PC-9 (cell line): ENCODE measurements at regions not wholly inside any gene's neighbourhood (a gene's known extent, or its start where the extent isn't known, plus 50 kb on each side); places are given as distances from the start of the nearest gene placed in this dataset.

ENCODE experiments used
- EZH2 ChIP-seq: fragments of 200-600 bp; sonication (generic); IDR thresholded peaks from 2 replicates; pipeline ENCODE4 v1.8.0; 2017; ENCODE audit warnings: antibody characterized with exemption, low read depth
- TF ChIP-seq, protein P1 (sequence below): fragments of 200-600 bp; sonication (generic); conservative IDR thresholded peaks from 2 replicates; pipeline ENCODE4 v1.6.1; 2017; ENCODE audit warnings: mixed run types, antibody characterized with exemption, mild to moderate bottlenecking, moderate library complexity

DNA sequence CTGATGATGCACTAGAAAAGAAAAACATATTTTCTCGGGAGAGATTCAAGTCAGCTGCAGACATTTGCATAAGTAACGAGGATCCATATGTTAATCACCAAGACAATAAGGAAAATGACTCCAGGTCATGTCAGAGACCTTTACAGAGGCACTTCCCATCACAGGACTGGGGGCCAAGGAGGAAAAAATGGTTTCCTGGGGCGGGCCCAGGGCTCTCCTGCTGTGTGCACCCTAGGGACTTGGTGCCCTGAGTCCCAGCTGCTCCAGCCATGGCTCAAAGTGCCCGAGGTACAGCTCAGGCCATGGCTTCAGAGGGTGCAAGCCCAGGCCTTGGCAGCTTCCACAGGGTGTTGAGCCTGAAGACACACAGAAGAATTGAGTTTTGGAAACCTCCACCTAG lies 415.4 kb upstream of the FRG1 start:
- TF ChIP-seq, protein P1, sequence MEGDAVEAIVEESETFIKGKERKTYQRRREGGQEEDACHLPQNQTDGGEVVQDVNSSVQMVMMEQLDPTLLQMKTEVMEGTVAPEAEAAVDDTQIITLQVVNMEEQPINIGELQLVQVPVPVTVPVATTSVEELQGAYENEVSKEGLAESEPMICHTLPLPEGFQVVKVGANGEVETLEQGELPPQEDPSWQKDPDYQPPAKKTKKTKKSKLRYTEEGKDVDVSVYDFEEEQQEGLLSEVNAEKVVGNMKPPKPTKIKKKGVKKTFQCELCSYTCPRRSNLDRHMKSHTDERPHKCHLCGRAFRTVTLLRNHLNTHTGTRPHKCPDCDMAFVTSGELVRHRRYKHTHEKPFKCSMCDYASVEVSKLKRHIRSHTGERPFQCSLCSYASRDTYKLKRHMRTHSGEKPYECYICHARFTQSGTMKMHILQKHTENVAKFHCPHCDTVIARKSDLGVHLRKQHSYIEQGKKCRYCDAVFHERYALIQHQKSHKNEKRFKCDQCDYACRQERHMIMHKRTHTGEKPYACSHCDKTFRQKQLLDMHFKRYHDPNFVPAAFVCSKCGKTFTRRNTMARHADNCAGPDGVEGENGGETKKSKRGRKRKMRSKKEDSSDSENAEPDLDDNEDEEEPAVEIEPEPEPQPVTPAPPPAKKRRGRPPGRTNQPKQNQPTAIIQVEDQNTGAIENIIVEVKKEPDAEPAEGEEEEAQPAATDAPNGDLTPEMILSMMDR = no peak
- TF ChIP-seq EZH2 = no peak
